Lower leg skin (tissue), 4 donors: ENCODE measurements at regions not wholly inside any gene's neighbourhood (a gene's known extent, or its start where the extent isn't known, plus 50 kb on each side); places are given as distances from the start of the nearest gene placed in this dataset.

Source experiments
- DNase-seq, 2 donors: peaks; one replicate each; pipeline ENCODE4 v3.0.0-alpha.2; 2019; ENCODE audit warnings: low spot score in 2 of 2
- H3K4me3 ChIP-seq: fragments of 200-600 bp; sonication (generic); 2 replicates; pipeline ENCODE4 v1.5.1; 2017; ENCODE audit warnings: mild to moderate bottlenecking, low read depth; ENCODE audit not compliant: poor library complexity, severe bottlenecking
- CTCF ChIP-seq, 3 donors: fragments of 450-650 bp; IDR thresholded peaks; one replicate each; pipeline ENCODE4 v1.5.1; 2016; ENCODE audit warnings: antibody characterized with exemption in 3 of 3, mild to moderate bottlenecking in 3 of 3, moderate library complexity in 2 of 3
- POLR2A ChIP-seq, 2 donors: fragments of 450-650 bp; IDR thresholded peaks; one replicate each; pipeline ENCODE4 v1.6.1; 2016 to 2017; ENCODE audit warnings: antibody characterized with exemption in 2 of 2, mild to moderate bottlenecking in 1 of 2, moderate library complexity in 1 of 2
- WGBS, 2 donors: methylation state at CpG; one replicate each; pipeline ENCODE4 v1.1.5; 2018; 5-methylcytosine and 5-hydroxymethylcytosine counted together
- intact Hi-C: fragments of 100-400 bp; cut with DNase I; formaldehyde crosslinking; loops from one replicate; pipeline ENCODE4 v1.15.0; 2023; ENCODE audit warnings: low total_unique reads

GRCh38 chr2:191757208-191757607, 79.3 kb downstream of the NABP1 start:
- WGBS, 2 donors: 29 to 33% methylated on average over 1 of the region's 1 CpG
- no peak for DNase-seq
- no peak overlapping the region for H3K4me3 ChIP-seq
- intact Hi-C loops: no loop called here
- TF ChIP-seq POLR2A (IDR thresholded peaks at IDR 0.05) (no peak), CTCF (IDR thresholded peaks at IDR 0.05) (no peak)

- intact Hi-C loops: no loop called here
- TF ChIP-seq CTCF (IDR thresholded peaks at IDR 0.05) (no peak), POLR2A (IDR thresholded peaks at IDR 0.05) (no peak)
- DNase-seq: peak in 1 of 2 donors; percentile 37
- WGBS, 2 donors: 34 to 50% methylated on average over 13 of the region's 13 CpGs
- H3K4me3 ChIP-seq: no peak overlapping the region
Measured at GRCh38 chr2:191758518-191759507, 80.9 kb downstream of the NABP1 start.

DNA sequence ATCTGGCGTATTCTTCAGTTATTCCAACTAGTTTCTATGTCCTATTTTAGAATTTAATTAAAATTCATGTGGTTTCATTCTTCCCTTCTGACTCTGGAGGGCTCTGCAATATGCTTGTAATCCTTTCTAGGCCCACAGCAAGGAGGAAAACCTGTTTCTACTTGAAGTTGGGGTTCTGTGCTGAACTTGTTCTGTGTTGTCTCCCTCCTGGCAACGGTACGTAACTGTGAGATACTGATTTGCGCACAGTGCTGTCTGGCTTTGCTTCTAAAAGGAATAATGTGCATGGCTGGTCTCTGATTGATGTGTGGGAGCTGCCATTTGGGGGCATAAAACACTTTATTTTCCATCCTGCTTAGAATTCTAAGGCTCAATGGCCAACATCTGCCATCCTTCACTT, 81.7 kb downstream of the NABP1 start:
- no peak overlapping the region for H3K4me3 ChIP-seq
- no peak for TF ChIP-seq POLR2A (IDR thresholded peaks at IDR 0.05)
- no peak for TF ChIP-seq CTCF (IDR thresholded peaks at IDR 0.05)
- WGBS, 2 donors: 53 to 66% methylated on average over 4 of the region's 4 CpGs
- intact Hi-C loops: no loop called here
- DNase-seq: no peak

GRCh38 chr2:191760655-191761262, 82.8 kb downstream of the NABP1 start:
- H3K4me3 ChIP-seq: no peak overlapping the region
- intact Hi-C loops: no loop called here
- TF ChIP-seq CTCF (IDR thresholded peaks at IDR 0.05) (no peak), POLR2A (IDR thresholded peaks at IDR 0.05) (no peak)
- DNase-seq: no peak
- 65 to 69% methylated on average over 4 of the region's 4 CpGs for WGBS, 2 donors

DNA sequence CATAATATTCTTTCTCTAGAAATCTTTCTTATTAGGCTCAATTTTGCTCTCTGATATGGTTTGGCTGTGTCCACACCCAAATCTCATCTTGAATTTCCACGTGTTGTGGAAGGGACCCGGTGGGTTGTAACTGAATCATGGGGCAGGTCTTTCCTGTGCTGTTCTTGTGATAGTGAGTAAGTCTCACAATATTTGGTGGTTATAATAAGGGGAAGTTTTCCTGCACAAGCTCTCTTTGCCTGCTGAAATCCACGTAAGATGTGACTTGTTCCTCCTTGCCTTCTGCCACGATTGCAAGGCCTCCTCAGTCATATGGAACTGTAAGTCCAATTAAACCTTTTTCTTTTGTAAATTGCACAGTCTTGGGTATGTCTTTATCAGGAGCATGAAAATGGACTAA, 73.8 kb downstream of the CAVIN2 start:
- DNase-seq: no peak
- 87 to 89% methylated on average over 4 of the region's 4 CpGs for WGBS, 2 donors
- intact Hi-C loops: no loop called here
- TF ChIP-seq POLR2A (IDR thresholded peaks at IDR 0.05): no peak
- TF ChIP-seq CTCF (IDR thresholded peaks at IDR 0.05): no peak
- H3K4me3 ChIP-seq: no peak overlapping the region
